HS-5 (cell line): ENCODE measurements at regions not wholly inside any gene's neighbourhood (a gene's known extent, or its start where the extent isn't known, plus 50 kb on each side); places are given as distances from the start of the nearest gene placed in this dataset.
"Not testable (repeated sequence)": the region's sequence is repeated elsewhere in the genome, so short reads cannot be mapped to it uniquely, and the experiment has no call there.

Experiments
- DNase-seq: peaks from one replicate; pipeline ENCODE4 v3.0.0-alpha.2; 2012; ENCODE audit warnings: low read depth

GRCh38 chr13:22757530-22758120 lies 423.2 kb upstream of the SGCG start:
- DNase-seq, result no peak

GRCh38 chr13:22758245-22758644 lies 422.5 kb upstream of the SGCG start:
- DNase-seq, result no peak

- DNase-seq, result no peak
Measured at GRCh38 chr13:22761709-22762108, 419.1 kb upstream of the SGCG start.

GRCh38 chr13:22765547-22765946 lies 415.2 kb upstream of the SGCG start:
- no peak for DNase-seq

GRCh38 chr13:22770891-22771290 lies 409.9 kb upstream of the SGCG start:
- no peak for DNase-seq

GRCh38 chr13:22773465-22773864 lies 407.3 kb upstream of the SGCG start:
- no peak for DNase-seq

GRCh38 chr13:22776394-22777186 lies 404.2 kb upstream of the SGCG start:
- DNase-seq, result no peak

- DNase-seq, result no peak
Measured at GRCh38 chr13:22777207-22777606, 403.6 kb upstream of the SGCG start.

GRCh38 chr13:22789027-22789593 lies 391.7 kb upstream of the SGCG start:
- no peak for DNase-seq

- DNase-seq, result no peak
Measured at GRCh38 chr13:22789916-22790315, 390.9 kb upstream of the SGCG start.

- DNase-seq, result no peak
Measured at GRCh38 chr13:22793598-22794134, 387.1 kb upstream of the SGCG start.

GRCh38 chr13:22800526-22801401 lies 380.0 kb upstream of the SGCG start:
- no peak for DNase-seq

- no peak for DNase-seq
Measured at GRCh38 chr13:22801402-22802003, 379.3 kb upstream of the SGCG start.

GRCh38 chr13:22812793-22813192 lies 368.0 kb upstream of the SGCG start:
- DNase-seq, result no peak

- DNase-seq, result not testable (repeated sequence)
Measured at GRCh38 chr13:22813531-22814377, 367.0 kb upstream of the SGCG start.

GRCh38 chr13:22814433-22814832 lies 366.3 kb upstream of the SGCG start:
- DNase-seq, result not testable (repeated sequence)

- DNase-seq, result no peak
Measured at GRCh38 chr13:22821589-22821988, 359.2 kb upstream of the SGCG start.

GRCh38 chr13:22825186-22825585 lies 355.6 kb upstream of the SGCG start:
- no peak for DNase-seq

- peak; percentile 0 for DNase-seq
Measured at GRCh38 chr13:22828081-22828480, 352.7 kb upstream of the SGCG start.

GRCh38 chr13:22836475-22836874 lies 344.3 kb upstream of the SGCG start:
- no peak for DNase-seq
